SK-N-SH treated with all-trans-retinoic acid at 6 μM for 48 hours (cell line): ENCODE measurements at regions not wholly inside any gene's neighbourhood (a gene's known extent, or its start where the extent isn't known, plus 50 kb on each side); places are given as distances from the start of the nearest gene placed in this dataset.

Experiments used
- ARNTL ChIP-seq: fragments of 450-650 bp; formaldehyde crosslinking; IDR thresholded peaks from 2 replicates; pipeline ENCODE4 v1.5.0; 2020; ENCODE audit warnings: low read depth, mild to moderate bottlenecking, moderate library complexity, borderline replicate concordance
- ISL1 ChIP-seq: fragments of 250-450 bp; sonication (Bioruptor Pico); IDR thresholded peaks from 2 replicates; pipeline ENCODE4 v2.1.2; 2022; ENCODE audit warnings: mild to moderate bottlenecking, moderate library complexity
- OSR1 ChIP-seq: fragments of 250-450 bp; sonication (Bioruptor Pico); IDR thresholded peaks from 2 replicates; pipeline ENCODE4 v1.8.0; 2022; ENCODE audit warnings: moderate library complexity, mild to moderate bottlenecking, inconsistent platforms
- PPARA ChIP-seq: fragments of 250-450 bp; sonication (Bioruptor Pico); IDR thresholded peaks from 2 replicates; pipeline ENCODE4 v1.5.0; 2020; ENCODE audit warnings: mild to moderate bottlenecking, borderline replicate concordance
- RARB ChIP-seq: fragments of 250-450 bp; sonication (Bioruptor Pico); IDR thresholded peaks from 2 replicates; pipeline ENCODE4 v1.8.0; 2021; ENCODE audit warnings: mild to moderate bottlenecking, moderate library complexity
- TCF4 ChIP-seq: fragments of 250-450 bp; sonication (Bioruptor Pico); IDR thresholded peaks from 2 replicates; pipeline ENCODE4 v1.8.0; 2021; ENCODE audit warnings: mild to moderate bottlenecking, moderate library complexity, borderline replicate concordance
- ZC3H10 ChIP-seq: fragments of 250-450 bp; sonication (Bioruptor Pico); IDR thresholded peaks from 2 replicates; pipeline ENCODE4 v1.5.1; 2021; ENCODE audit warnings: mild to moderate bottlenecking, moderate library complexity
- ZFP3 ChIP-seq: fragments of 250-450 bp; sonication (Bioruptor Pico); IDR thresholded peaks from 2 replicates; pipeline ENCODE4 v1.5.0; 2020; ENCODE audit warnings: mild to moderate bottlenecking, moderate library complexity
- ZNF8 ChIP-seq: fragments of 450-650 bp; formaldehyde crosslinking; IDR thresholded peaks from 2 replicates; pipeline ENCODE4 v1.5.0; 2020; ENCODE audit warnings: mild to moderate bottlenecking, moderate library complexity
- TF ChIP-seq, protein P1 (sequence below): fragments of 250-450 bp; sonication (Bioruptor Pico); IDR thresholded peaks from 2 replicates; pipeline ENCODE4 v1.8.0; 2020; ENCODE audit warnings: mild to moderate bottlenecking, moderate library complexity, borderline replicate concordance
- TF ChIP-seq, protein P2 (sequence below): fragments of 250-450 bp; sonication (Bioruptor Pico); IDR thresholded peaks from 2 replicates; pipeline ENCODE4 v1.8.0; 2021; ENCODE audit warnings: low read depth, mild to moderate bottlenecking, moderate library complexity, borderline replicate concordance
- TF ChIP-seq, protein P3 (sequence below): fragments of 250-450 bp; sonication (Bioruptor Pico); IDR thresholded peaks from 2 replicates; pipeline ENCODE4 v1.5.0; 2020; ENCODE audit warnings: mild to moderate bottlenecking, moderate library complexity

GRCh38 chr10:35950226-35950625 lies 308.1 kb upstream of the FZD8 start:
- no peak for TF ChIP-seq OSR1 (CRISPR knock-in tag)
- TF ChIP-seq PPARA = no peak
- TF ChIP-seq, protein P1, sequence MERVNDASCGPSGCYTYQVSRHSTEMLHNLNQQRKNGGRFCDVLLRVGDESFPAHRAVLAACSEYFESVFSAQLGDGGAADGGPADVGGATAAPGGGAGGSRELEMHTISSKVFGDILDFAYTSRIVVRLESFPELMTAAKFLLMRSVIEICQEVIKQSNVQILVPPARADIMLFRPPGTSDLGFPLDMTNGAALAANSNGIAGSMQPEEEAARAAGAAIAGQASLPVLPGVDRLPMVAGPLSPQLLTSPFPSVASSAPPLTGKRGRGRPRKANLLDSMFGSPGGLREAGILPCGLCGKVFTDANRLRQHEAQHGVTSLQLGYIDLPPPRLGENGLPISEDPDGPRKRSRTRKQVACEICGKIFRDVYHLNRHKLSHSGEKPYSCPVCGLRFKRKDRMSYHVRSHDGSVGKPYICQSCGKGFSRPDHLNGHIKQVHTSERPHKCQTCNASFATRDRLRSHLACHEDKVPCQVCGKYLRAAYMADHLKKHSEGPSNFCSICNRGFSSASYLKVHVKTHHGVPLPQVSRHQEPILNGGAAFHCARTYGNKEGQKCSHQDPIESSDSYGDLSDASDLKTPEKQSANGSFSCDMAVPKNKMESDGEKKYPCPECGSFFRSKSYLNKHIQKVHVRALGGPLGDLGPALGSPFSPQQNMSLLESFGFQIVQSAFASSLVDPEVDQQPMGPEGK (CRISPR knock-in tag) = no peak
- TF ChIP-seq ARNTL (CRISPR knock-in tag) = no peak
- TF ChIP-seq, protein P2, sequence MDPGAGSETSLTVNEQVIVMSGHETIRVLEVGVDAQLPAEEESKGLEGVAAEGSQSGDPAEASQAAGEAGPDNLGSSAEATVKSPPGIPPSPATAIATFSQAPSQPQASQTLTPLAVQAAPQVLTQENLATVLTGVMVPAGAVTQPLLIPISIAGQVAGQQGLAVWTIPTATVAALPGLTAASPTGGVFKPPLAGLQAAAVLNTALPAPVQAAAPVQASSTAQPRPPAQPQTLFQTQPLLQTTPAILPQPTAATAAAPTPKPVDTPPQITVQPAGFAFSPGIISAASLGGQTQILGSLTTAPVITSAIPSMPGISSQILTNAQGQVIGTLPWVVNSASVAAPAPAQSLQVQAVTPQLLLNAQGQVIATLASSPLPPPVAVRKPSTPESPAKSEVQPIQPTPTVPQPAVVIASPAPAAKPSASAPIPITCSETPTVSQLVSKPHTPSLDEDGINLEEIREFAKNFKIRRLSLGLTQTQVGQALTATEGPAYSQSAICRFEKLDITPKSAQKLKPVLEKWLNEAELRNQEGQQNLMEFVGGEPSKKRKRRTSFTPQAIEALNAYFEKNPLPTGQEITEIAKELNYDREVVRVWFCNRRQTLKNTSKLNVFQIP (CRISPR knock-in tag) = no peak
- no peak for TF ChIP-seq ZC3H10
- TF ChIP-seq RARB (CRISPR knock-in tag) = no peak
- no peak for TF ChIP-seq TCF4 (CRISPR knock-in tag)
- TF ChIP-seq ZNF8 (CRISPR knock-in tag) = no peak
- TF ChIP-seq ISL1 (CRISPR knock-in tag) = no peak
- TF ChIP-seq ZFP3 (CRISPR knock-in tag) = no peak
- TF ChIP-seq, protein P3, sequence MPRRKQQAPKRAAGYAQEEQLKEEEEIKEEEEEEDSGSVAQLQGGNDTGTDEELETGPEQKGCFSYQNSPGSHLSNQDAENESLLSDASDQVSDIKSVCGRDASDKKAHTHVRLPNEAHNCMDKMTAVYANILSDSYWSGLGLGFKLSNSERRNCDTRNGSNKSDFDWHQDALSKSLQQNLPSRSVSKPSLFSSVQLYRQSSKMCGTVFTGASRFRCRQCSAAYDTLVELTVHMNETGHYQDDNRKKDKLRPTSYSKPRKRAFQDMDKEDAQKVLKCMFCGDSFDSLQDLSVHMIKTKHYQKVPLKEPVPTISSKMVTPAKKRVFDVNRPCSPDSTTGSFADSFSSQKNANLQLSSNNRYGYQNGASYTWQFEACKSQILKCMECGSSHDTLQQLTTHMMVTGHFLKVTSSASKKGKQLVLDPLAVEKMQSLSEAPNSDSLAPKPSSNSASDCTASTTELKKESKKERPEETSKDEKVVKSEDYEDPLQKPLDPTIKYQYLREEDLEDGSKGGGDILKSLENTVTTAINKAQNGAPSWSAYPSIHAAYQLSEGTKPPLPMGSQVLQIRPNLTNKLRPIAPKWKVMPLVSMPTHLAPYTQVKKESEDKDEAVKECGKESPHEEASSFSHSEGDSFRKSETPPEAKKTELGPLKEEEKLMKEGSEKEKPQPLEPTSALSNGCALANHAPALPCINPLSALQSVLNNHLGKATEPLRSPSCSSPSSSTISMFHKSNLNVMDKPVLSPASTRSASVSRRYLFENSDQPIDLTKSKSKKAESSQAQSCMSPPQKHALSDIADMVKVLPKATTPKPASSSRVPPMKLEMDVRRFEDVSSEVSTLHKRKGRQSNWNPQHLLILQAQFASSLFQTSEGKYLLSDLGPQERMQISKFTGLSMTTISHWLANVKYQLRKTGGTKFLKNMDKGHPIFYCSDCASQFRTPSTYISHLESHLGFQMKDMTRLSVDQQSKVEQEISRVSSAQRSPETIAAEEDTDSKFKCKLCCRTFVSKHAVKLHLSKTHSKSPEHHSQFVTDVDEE (CRISPR knock-in tag) = no peak
